Common myeloid progenitor, CD34-positive (primary cell): ENCODE measurements at regions not wholly inside any gene's neighbourhood (a gene's known extent, or its start where the extent isn't known, plus 50 kb on each side); places are given as distances from the start of the nearest gene placed in this dataset.
A peak's percentile ranks its signal among the peaks of the same experiment; 100 is the strongest.

Source experiments
- CTCF ChIA-PET: fragments of 350-600 bp; sonication (Branson Sonifier 250); formaldehyde crosslinking; loops from one replicate; lab custom pipeline; 2021; ENCODE audit warnings: antibody characterized with exemption; lab: Charles Lee
- POLR2A ChIA-PET: fragments of 350-600 bp; sonication (Branson Sonifier 250); formaldehyde crosslinking; loops from one replicate; lab custom pipeline; 2021; ENCODE audit warnings: antibody characterized with exemption; lab: Charles Lee
- DNase-seq, 3 donors: peaks; one replicate each; pipeline versions ENCODE4 v3.0.0 to v3.0.0-alpha.2; 2013
- H3K27ac ChIP-seq, 2 experiments: 1 replicate in 1 of 2; 2 replicates in 1 of 2; pipeline ENCODE4 v1.7.0; 2013; ENCODE audit warnings: inconsistent platforms in 2 of 2, low read length in 2 of 2, mild to moderate bottlenecking in 2 of 2, low read depth in 1 of 2, moderate library complexity in 1 of 2; ENCODE audit not compliant: severe bottlenecking in 2 of 2, insufficient read depth in 1 of 2, poor library complexity in 1 of 2
- H3K27me3 ChIP-seq, 5 experiments: replicated peaks in 2 of 5; 1 replicate in 3 of 5; 2 replicates in 2 of 5; pipeline versions ENCODE4 v1.6.1 to v1.7.0; 2013; ENCODE audit warnings: low read length in 4 of 5, mild to moderate bottlenecking in 2 of 5, moderate library complexity in 2 of 5, inconsistent platforms in 1 of 5; ENCODE audit not compliant: insufficient read depth in 5 of 5, control insufficient read depth in 4 of 5
- H3K36me3 ChIP-seq, 4 experiments: 1 replicate in 2 of 4; 2 replicates in 2 of 4; pipeline versions ENCODE4 v1.6.1 to v1.7.0; 2013; ENCODE audit warnings: low read length in 3 of 4, control low read depth in 1 of 4, mild to moderate bottlenecking in 1 of 4; ENCODE audit not compliant: control insufficient read depth in 4 of 4, insufficient read depth in 4 of 4
- H3K4me1 ChIP-seq, 4 experiments: 1 replicate in 3 of 4; 2 replicates in 1 of 4; pipeline versions ENCODE4 v1.6.1 to v1.7.1; 2013; ENCODE audit warnings: low read length in 3 of 4, mild to moderate bottlenecking in 3 of 4, control low read depth in 1 of 4, inconsistent platforms in 1 of 4, moderate library complexity in 1 of 4; ENCODE audit not compliant: control insufficient read depth in 4 of 4, insufficient read depth in 4 of 4; ENCODE audit errors: control extremely low read depth in 1 of 4
- H3K4me3 ChIP-seq, 7 experiments: 1 replicate in 4 of 7; 2 replicates in 3 of 7; pipeline versions ENCODE4 v1.5.1 to v1.7.0; 2013; ENCODE audit warnings: mild to moderate bottlenecking in 7 of 7, low read length in 6 of 7, moderate library complexity in 6 of 7, inconsistent platforms in 2 of 7, low read depth in 2 of 7, control low read depth in 1 of 7; ENCODE audit not compliant: insufficient read depth in 4 of 7, control insufficient read depth in 1 of 7; ENCODE audit errors: extremely low read depth in 1 of 7
- H3K9me3 ChIP-seq, 5 experiments: 1 replicate in 4 of 5; 2 replicates in 1 of 5; pipeline versions ENCODE4 v1.6.1 to v1.7.1; 2013; ENCODE audit warnings: low read length in 4 of 5, mild to moderate bottlenecking in 2 of 5, inconsistent platforms in 1 of 5, low read depth in 1 of 5, moderate library complexity in 1 of 5; ENCODE audit not compliant: control insufficient read depth in 4 of 5, insufficient read depth in 2 of 5; ENCODE audit errors: control extremely low read depth in 1 of 5
- WGBS: methylation state at CpG from one replicate; pipeline ENCODE4 v1.1.5; 2013; ENCODE audit not compliant: insufficient coverage; 5-methylcytosine and 5-hydroxymethylcytosine counted together

DNA sequence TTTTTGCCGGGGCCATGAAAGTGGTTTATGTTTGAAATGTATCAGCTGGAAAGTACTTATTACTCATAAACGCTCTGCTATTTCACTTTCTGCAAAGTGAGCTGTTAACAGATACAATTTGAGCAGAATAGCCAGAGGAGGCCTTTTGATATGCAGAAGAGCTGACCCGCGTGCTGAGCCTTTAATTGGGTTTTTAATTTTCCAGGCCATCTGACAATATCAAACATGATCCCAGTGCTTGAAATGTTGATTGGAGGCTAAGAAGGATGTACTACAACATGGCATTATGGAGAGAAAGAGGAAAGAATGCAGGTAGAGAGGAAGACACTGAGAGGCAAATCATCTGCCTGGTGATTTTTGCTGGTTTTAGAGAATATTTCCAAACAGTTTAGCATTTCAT lies 261.3 kb upstream of the MEIS2 start:
- no peaks in the 10 kb centered on the region for H3K36me3 ChIP-seq
- DNase-seq, result no peak
- CTCF ChIA-PET, result no interaction called here
- no peak overlapping the region for H3K4me3 ChIP-seq
- WGBS, result 87% methylated on average over 3 of the region's 4 CpGs
- H3K9me3 ChIP-seq, result peaks cover 0 to 3% (median 0%) of the 10 kb centered on the region in 5 experiments
- H3K27ac ChIP-seq, result no peak overlapping the region
- H3K4me1 ChIP-seq, result no peaks in the 10 kb centered on the region
- no peaks in the 10 kb centered on the region for H3K27me3 ChIP-seq
- POLR2A ChIA-PET, result no interaction called here

DNA sequence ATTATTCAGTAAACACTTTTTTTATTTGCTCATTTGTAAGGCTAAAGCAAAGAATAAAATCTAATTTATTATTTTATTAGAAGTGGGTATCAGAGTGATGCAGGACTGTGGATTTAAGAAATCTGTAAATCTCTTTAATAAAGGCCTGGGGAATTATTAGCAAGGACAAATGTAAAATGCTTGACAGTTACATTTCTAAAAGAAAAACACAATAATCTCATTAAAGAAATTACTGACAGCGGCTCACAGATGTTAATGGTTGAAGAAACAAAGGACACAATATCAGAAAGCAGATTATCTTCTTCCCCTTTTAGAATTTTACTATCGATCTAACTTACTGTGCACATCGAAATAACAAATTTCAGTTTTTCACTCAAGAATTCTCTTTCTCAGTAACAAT lies 262.1 kb upstream of the MEIS2 start:
- H3K4me3 ChIP-seq, result no peak overlapping the region
- WGBS, result no CpG with 5 or more reads among the region's 3 CpGs
- H3K27ac ChIP-seq, result no peak overlapping the region
- no peaks in the 10 kb centered on the region for H3K4me1 ChIP-seq
- H3K9me3 ChIP-seq, result peaks cover 0 to 3% (median 0%) of the 10 kb centered on the region in 5 experiments
- ChIA-PET CTCF (no interaction called here), POLR2A (no interaction called here)
- no peaks in the 10 kb centered on the region for H3K27me3 ChIP-seq
- no peaks in the 10 kb centered on the region for H3K36me3 ChIP-seq
- no peak for DNase-seq

DNA sequence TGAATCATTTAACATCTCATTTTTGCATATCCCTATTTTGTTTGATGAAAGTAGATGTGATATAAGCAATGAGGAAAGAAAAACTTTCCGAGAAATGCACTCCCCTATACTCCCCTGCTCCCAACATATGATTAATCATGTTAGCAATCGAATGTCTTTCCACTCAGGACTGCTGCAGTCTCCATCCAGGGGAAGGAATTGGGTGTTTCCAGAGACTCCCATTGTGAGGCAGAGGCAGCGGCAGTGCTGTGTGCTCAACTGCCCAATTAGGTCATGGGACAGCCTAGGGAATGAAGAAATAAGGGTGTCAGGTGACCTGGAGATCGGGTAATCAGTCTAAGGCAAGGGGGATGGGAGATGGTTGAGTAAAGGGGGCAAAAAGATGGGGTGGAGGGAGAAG lies 268.6 kb upstream of the MEIS2 start:
- ChIA-PET POLR2A (no interaction called here), CTCF (no interaction called here)
- Histone ChIP-seq H3K27ac (no peak overlapping the region), H3K27me3 (no peaks in the 10 kb centered on the region), H3K4me1 (no peaks in the 10 kb centered on the region), H3K4me3 (no peak overlapping the region), H3K9me3 (peaks cover 0 to 3% (median 0%) of the 10 kb centered on the region in 5 experiments), H3K36me3 (no peaks in the 10 kb centered on the region)
- no CpG with 5 or more reads among the region's 4 CpGs for WGBS
- no peak for DNase-seq

DNA sequence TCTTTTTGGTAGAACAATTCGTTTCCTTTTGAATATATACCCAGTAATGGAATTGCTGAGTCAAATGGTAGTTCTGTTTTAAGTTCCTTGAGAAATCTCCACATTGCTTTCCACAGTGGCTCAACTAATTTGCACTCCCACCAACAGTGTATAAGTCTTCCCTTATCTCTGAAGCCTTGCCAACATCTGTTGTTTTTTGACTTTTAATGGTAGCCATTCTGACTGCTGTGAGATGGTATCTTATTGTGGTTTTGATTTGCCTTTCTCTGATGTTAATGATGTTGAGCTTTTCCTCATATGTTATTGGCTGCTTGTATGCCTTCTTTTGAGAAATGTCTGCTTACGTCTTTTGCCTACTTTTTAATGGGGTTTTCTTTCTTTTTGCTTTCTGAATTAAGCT lies 270.6 kb upstream of the MEIS2 start:
- CTCF ChIA-PET, result no interaction called here
- no peak overlapping the region for H3K27ac ChIP-seq
- H3K27me3 ChIP-seq, result no peaks in the 10 kb centered on the region
- peaks cover 0 to 5% (median 2%) of the 10 kb centered on the region in 4 experiments for H3K4me1 ChIP-seq
- no peaks in the 10 kb centered on the region for H3K9me3 ChIP-seq
- POLR2A ChIA-PET, result no interaction called here
- H3K4me3 ChIP-seq, result no peak overlapping the region
- peak; percentile 80 to 96 (median 91) for DNase-seq
- WGBS, result 0% methylated on average over 1 of the region's 2 CpGs
- H3K36me3 ChIP-seq, result no peaks in the 10 kb centered on the region

DNA sequence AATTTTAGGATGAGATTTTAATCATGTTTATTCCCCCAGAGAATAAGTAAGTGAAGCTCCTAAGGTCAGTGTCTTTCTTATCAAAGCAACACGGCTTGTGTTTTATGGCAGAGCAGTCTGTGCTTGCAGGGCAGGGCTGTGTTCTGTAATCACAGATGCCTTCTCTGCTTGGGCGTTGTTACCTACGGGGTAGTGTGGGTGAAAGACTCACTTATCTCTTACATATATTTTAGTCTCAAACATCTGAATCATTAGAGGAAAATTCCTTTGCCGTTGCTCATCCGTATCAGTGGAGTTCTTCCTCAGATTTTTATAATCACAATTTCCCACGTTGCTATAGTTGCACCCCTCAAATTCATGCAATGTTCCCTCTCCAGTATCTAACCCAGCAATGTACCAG lies 271.7 kb upstream of the MEIS2 start:
- no peaks in the 10 kb centered on the region for H3K27me3 ChIP-seq
- no peak overlapping the region for H3K4me3 ChIP-seq
- ChIA-PET POLR2A (no interaction called here), CTCF (no interaction called here)
- H3K9me3 ChIP-seq, result no peaks in the 10 kb centered on the region
- no peaks in the 10 kb centered on the region for H3K36me3 ChIP-seq
- H3K4me1 ChIP-seq, result peaks cover 0 to 6% (median 2%) of the 10 kb centered on the region in 4 experiments
- H3K27ac ChIP-seq, result no peak overlapping the region
- DNase-seq, result peak in 1 of 3 donors; percentile 26
- 88% methylated on average over 3 of the region's 6 CpGs for WGBS

DNA sequence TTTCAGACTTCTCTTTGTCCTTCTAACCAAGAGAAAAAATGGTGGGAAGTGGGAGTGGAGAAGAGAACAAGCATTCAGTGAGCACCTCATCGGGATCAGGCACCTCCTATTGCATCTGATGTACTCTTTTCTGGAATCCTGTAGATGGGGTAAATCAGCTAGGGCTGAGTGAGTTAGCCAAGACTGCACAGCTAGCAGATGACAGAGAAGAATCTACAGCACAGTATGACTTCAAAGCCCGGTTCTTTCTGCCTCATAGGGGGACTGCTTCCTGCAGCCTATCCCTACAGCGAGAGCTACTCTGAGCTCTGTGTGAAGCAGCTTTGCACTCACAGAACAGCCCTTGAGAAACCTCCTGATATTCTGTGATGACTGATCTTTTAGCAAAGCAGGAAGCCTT lies 275.2 kb upstream of the MEIS2 start:
- POLR2A ChIA-PET, result interaction anchor here (0.6 kb wide), 1 partner anchor 154 kb away, joined by 3 read pairs; no protein-coding TSS in a partner anchor
- Histone ChIP-seq H3K27ac (no peak overlapping the region), H3K36me3 (no peaks in the 10 kb centered on the region), H3K4me3 (no peak overlapping the region), H3K4me1 (peaks cover 0 to 6% (median 2%) of the 10 kb centered on the region in 4 experiments), H3K27me3 (no peaks in the 10 kb centered on the region), H3K9me3 (no peaks in the 10 kb centered on the region)
- 21% methylated on average over 3 of the region's 3 CpGs for WGBS
- CTCF ChIA-PET, result interaction anchor here (1.3 kb wide), 1 partner anchor 9 kb away, joined by 3 read pairs; no protein-coding TSS in a partner anchor
- peak; percentile 2 to 40 (median 19) for DNase-seq

DNA sequence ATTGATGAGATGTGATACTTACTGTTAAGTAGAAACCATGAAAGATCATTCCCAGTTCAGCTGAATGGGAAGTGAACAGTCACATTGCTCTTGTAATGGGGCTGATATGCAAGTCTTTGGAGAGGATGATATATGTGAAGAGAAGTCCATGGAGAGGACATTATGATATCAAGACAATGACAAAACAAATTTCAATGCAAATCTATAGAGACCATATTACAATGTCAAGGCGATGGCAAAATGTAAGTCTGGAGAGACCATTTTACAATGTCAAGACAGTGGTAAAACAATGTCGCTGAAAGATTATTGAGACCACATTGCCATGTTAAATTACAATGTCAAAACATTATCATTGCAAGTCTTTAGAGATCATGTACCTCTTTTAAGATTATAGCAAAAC lies 277.1 kb upstream of the MEIS2 start:
- H3K4me1 ChIP-seq, result peaks cover 0 to 6% (median 2%) of the 10 kb centered on the region in 4 experiments
- H3K9me3 ChIP-seq, result no peaks in the 10 kb centered on the region
- H3K27ac ChIP-seq, result no peak overlapping the region
- H3K36me3 ChIP-seq, result no peaks in the 10 kb centered on the region
- DNase-seq, result no peak
- no peaks in the 10 kb centered on the region for H3K27me3 ChIP-seq
- 100% methylated on average over 1 of the region's 2 CpGs for WGBS
- CTCF ChIA-PET, result no interaction called here
- POLR2A ChIA-PET, result no interaction called here
- no peak overlapping the region for H3K4me3 ChIP-seq
